Right atrium auricular region (tissue), 2 donors: ENCODE measurements at regions not wholly inside any gene's neighbourhood (a gene's known extent, or its start where the extent isn't known, plus 50 kb on each side); places are given as distances from the start of the nearest gene placed in this dataset.

ENCODE experiments used
- DNase-seq: peaks from one replicate; pipeline ENCODE4 v3.0.0-alpha.2; 2019; ENCODE audit warnings: low spot score
- H3K27ac ChIP-seq, 2 donors: fragments of 200-600 bp; sonication (generic); 1 replicate in 1 of 2; 2 replicates in 1 of 2; pipeline ENCODE4 v1.5.1; 2016 to 2019
- H3K27me3 ChIP-seq, 2 donors: fragments of 200-600 bp; sonication (generic); one replicate each; pipeline versions ENCODE4 v1.5.1 to v1.6.0; 2017 to 2019
- H3K36me3 ChIP-seq: fragments of 200-600 bp; sonication (generic); one replicate; pipeline ENCODE4 v1.5.1; 2016
- H3K4me1 ChIP-seq, 2 donors: fragments of 200-600 bp; sonication (generic); one replicate each; pipeline versions ENCODE4 v1.5.1 to v1.6.0; 2017 to 2019
- H3K4me3 ChIP-seq, 2 donors: fragments of 200-600 bp; sonication (generic); 1 replicate in 1 of 2; 2 replicates in 1 of 2; pipeline ENCODE4 v1.5.1; 2017 to 2019; ENCODE audit warnings: mild to moderate bottlenecking in 1 of 2, moderate library complexity in 1 of 2
- H3K9me3 ChIP-seq, 2 donors: fragments of 200-600 bp; sonication (generic); one replicate each; pipeline ENCODE4 v1.5.1; 2019
- TF ChIP-seq, protein P1 (sequence below), 2 donors: fragments of 200-600 bp; sonication (generic); IDR thresholded peaks; one replicate each; pipeline ENCODE4 v1.5.1; 2019; ENCODE audit warnings: antibody characterized with exemption in 2 of 2

DNA sequence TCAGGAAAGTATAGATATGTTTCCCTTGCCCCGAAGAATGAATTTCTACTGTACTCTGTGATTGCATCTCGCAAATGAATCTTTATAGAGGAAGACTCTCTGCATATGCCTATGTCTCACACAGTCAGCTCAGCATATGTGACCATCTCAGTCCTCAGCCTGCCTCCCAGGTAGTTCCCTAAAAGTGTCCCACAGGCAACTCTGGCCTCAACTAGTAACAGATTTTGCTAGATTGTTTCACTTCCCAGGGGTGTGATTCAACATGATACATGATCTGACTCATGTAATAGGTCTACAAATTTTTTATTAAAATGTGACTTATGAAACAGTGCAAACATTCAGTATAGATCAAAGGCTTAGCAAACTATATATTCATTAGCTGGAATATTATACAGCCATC is 296.6 kb upstream of the CRIM1 start:
- DNase-seq, result no peak
- no peak overlapping the region for H3K27ac ChIP-seq
- TF ChIP-seq, protein P1, sequence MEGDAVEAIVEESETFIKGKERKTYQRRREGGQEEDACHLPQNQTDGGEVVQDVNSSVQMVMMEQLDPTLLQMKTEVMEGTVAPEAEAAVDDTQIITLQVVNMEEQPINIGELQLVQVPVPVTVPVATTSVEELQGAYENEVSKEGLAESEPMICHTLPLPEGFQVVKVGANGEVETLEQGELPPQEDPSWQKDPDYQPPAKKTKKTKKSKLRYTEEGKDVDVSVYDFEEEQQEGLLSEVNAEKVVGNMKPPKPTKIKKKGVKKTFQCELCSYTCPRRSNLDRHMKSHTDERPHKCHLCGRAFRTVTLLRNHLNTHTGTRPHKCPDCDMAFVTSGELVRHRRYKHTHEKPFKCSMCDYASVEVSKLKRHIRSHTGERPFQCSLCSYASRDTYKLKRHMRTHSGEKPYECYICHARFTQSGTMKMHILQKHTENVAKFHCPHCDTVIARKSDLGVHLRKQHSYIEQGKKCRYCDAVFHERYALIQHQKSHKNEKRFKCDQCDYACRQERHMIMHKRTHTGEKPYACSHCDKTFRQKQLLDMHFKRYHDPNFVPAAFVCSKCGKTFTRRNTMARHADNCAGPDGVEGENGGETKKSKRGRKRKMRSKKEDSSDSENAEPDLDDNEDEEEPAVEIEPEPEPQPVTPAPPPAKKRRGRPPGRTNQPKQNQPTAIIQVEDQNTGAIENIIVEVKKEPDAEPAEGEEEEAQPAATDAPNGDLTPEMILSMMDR (IDR thresholded peaks at IDR 0.05), result no peak
- H3K9me3 ChIP-seq, result no peaks in the 10 kb centered on the region
- H3K4me1 ChIP-seq, result no peaks in the 10 kb centered on the region
- H3K36me3 ChIP-seq, result no peaks in the 10 kb centered on the region
- H3K4me3 ChIP-seq, result no peak overlapping the region
- H3K27me3 ChIP-seq, result no peaks in the 10 kb centered on the region

DNA sequence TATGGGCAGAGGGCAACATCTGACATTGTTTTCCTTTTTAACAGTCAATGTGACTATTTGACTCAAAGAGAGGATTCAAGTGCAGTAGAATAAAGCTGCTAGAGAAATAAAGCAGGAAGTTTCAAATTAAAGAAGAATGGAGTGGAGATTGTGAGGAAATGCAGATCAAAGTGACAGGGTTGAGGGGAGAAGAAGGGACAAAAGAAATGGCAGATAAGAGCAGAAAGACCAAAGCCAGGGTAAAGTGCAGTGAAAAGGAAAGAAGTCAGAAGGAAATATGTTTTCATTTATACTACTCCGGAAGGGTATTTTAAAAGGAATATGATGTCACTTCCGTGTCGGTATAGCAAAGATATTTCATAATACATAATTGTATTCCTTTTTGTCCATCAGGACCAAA is 297.5 kb upstream of the CRIM1 start:
- H3K36me3 ChIP-seq, result no peaks in the 10 kb centered on the region
- TF ChIP-seq, protein P1 (IDR thresholded peaks at IDR 0.05), result no peak
- no peak for DNase-seq
- H3K4me3 ChIP-seq, result no peak overlapping the region
- no peaks in the 10 kb centered on the region for H3K9me3 ChIP-seq
- H3K27ac ChIP-seq, result no peak overlapping the region
- H3K27me3 ChIP-seq, result no peaks in the 10 kb centered on the region
- H3K4me1 ChIP-seq, result no peaks in the 10 kb centered on the region

DNA sequence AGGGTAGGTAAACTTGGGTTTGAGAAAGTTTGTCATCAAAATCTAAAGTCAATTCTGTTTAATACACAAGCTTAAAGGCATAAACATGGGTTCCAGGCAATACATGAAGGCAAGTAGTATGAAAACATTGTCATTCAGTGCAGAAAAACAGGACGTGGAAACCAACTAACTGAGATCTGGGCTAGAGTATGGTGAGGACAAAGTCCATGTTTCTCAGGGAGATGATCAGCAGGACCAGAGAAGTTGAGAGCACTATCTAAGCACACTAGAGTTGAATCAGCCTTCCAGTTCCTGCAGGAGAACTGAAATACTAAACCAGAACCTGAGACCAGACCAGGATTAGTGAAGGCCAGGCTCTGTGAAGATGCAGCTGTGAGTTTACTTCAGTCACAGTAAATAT is 302.8 kb upstream of the CRIM1 start:
- no peak for DNase-seq
- no peaks in the 10 kb centered on the region for H3K4me1 ChIP-seq
- no peaks in the 10 kb centered on the region for H3K36me3 ChIP-seq
- no peak overlapping the region for H3K4me3 ChIP-seq
- no peaks in the 10 kb centered on the region for H3K9me3 ChIP-seq
- no peaks in the 10 kb centered on the region for H3K27me3 ChIP-seq
- H3K27ac ChIP-seq, result no peak overlapping the region
- TF ChIP-seq, protein P1 (IDR thresholded peaks at IDR 0.05), result no peak

DNA sequence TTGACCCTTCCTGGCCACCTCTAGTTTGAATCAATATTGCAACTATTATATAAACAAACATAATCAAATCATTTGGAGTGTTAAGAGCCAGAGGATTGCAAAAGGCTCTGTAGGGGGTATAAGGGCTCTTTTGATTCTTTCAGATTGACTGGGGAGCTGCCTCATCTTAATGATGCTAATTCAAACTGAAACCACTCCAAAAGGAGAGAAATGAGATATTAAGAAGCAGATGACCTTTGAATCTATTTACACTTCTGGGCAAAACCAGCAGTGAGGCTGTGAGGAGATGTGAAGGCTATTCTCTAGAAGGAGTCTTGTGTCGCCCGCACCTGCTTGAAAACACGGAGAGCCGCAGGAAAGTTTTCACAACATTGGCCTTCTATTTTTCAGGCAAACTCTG is 311.2 kb upstream of the CRIM1 start:
- H3K4me3 ChIP-seq, result no peak overlapping the region
- no peaks in the 10 kb centered on the region for H3K36me3 ChIP-seq
- H3K4me1 ChIP-seq, result no peaks in the 10 kb centered on the region
- no peak for DNase-seq
- no peaks in the 10 kb centered on the region for H3K9me3 ChIP-seq
- H3K27ac ChIP-seq, result no peak overlapping the region
- no peaks in the 10 kb centered on the region for H3K27me3 ChIP-seq
- TF ChIP-seq, protein P1 (IDR thresholded peaks at IDR 0.05), result no peak

DNA sequence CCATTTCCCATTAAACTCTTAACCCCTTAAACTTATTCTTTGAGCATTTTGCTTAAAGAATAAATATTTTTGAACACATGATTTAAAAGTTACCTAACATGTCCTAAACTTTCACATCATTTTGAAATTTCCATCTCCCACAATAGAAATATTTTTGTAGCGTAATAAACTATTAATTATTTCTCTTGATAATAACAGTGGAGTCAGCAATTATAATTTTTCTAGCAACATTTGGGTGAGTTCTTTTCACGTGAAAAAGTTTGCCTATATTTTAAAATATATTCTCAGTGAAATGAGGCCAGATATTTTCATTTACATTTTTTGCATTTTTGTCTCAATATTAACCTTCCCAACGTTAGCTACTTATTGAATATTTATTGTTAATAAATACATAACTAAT is 320.4 kb upstream of the CRIM1 start:
- Histone ChIP-seq H3K4me3 (no peak overlapping the region), H3K27me3 (no peaks in the 10 kb centered on the region), H3K27ac (no peak overlapping the region), H3K9me3 (no peaks in the 10 kb centered on the region), H3K4me1 (no peaks in the 10 kb centered on the region), H3K36me3 (no peaks in the 10 kb centered on the region)
- DNase-seq, result no peak
- TF ChIP-seq, protein P1 (IDR thresholded peaks at IDR 0.05), result no peak

DNA sequence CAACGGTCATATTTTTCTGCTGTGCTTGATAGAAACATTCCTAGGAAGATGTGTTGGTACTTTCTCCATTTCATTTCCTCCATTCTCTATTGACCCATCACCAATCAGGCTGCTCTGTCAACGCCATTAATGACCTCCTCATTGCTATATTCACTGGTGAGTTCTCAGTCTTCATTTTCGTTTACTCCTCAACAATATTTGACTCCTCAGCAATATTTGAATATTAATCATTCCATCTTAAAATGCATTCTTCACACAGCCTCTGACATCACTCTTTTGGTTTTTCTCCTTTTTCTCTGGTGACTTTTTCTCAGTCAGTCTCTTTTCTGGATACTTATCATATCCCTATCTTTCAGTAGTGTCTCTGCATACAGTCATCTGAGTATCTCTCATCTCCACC is 323.5 kb upstream of the CRIM1 start:
- Histone ChIP-seq H3K36me3 (no peaks in the 10 kb centered on the region), H3K4me1 (no peaks in the 10 kb centered on the region), H3K27me3 (no peaks in the 10 kb centered on the region), H3K9me3 (no peaks in the 10 kb centered on the region), H3K27ac (no peak overlapping the region), H3K4me3 (no peak overlapping the region)
- no peak for DNase-seq
- TF ChIP-seq, protein P1 (IDR thresholded peaks at IDR 0.05), result no peak
